ENCODE measurements at regions not wholly inside any gene's neighbourhood (a gene's known extent, or its start where the extent isn't known, plus 50 kb on each side); places are given as distances from the start of the nearest gene placed in this dataset.

DNA sequence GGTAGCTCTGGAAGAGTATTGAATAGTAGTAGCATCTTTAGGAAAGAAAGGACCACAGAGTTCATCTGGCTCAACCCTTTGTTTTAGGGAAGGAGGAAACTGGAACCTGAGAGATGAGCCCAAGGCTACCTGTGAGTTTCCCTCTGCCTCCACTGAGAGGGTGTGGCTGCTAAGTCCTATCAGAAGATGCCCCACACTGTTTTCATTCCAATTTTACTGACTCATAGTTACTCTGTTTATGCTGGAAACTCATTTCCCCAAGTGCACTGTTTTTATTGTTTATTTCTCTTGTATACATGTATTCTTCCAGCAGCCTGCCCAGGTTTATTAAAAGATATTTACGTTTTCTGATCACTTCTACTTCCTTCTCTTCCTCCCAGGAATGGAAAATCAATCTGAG lies 127.4 kb upstream of the ARHGAP5 start:
- H3K4me3 ChIP-seq (ENCODE audit: low read depth, low read length) = no peak overlapping the region
- H3K27me3 ChIP-seq (ENCODE audit: control insufficient read depth, insufficient read depth, low read length) = no peaks in the 10 kb centered on the region
- TF ChIP-seq, protein P1, sequence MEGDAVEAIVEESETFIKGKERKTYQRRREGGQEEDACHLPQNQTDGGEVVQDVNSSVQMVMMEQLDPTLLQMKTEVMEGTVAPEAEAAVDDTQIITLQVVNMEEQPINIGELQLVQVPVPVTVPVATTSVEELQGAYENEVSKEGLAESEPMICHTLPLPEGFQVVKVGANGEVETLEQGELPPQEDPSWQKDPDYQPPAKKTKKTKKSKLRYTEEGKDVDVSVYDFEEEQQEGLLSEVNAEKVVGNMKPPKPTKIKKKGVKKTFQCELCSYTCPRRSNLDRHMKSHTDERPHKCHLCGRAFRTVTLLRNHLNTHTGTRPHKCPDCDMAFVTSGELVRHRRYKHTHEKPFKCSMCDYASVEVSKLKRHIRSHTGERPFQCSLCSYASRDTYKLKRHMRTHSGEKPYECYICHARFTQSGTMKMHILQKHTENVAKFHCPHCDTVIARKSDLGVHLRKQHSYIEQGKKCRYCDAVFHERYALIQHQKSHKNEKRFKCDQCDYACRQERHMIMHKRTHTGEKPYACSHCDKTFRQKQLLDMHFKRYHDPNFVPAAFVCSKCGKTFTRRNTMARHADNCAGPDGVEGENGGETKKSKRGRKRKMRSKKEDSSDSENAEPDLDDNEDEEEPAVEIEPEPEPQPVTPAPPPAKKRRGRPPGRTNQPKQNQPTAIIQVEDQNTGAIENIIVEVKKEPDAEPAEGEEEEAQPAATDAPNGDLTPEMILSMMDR (IDR thresholded peaks at IDR 0.05; ENCODE audit: insufficient read depth, low read length, poor library complexity, severe bottlenecking) = no peak
- DNase-seq (ENCODE audit: low read depth) = no peak
- no peaks in the 10 kb centered on the region for H3K36me3 ChIP-seq (ENCODE audit: control insufficient read depth, insufficient read depth, low read length)

DNA sequence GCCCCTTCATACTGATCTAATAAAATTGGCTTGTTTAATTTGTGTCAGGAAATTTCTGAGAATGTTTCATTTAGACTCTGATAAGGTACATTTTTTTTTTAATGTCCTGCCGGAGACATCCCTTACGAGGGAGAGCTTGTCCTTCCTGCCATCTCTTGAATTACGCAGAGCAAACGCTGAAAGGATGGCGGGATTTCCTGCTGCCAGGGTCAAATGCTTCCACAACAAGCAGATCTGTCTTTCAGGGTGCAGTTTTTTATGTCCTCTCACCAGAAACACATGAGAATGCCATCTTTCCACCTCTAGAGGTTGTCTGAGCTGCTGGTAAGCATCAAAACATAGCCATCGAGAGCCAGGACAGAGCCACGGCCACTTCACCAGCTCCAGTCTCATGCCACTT lies 126.8 kb upstream of the ARHGAP5 start:
- Histone ChIP-seq H3K36me3 (ENCODE audit: control insufficient read depth, insufficient read depth, low read length) (no peaks in the 10 kb centered on the region), H3K27me3 (ENCODE audit: control insufficient read depth, insufficient read depth, low read length) (no peaks in the 10 kb centered on the region), H3K4me3 (ENCODE audit: low read depth, low read length) (no peak overlapping the region)
- no peak for DNase-seq (ENCODE audit: low read depth)
- TF ChIP-seq, protein P1 (IDR thresholded peaks at IDR 0.05; ENCODE audit: insufficient read depth, low read length, poor library complexity, severe bottlenecking) = no peak

DNA sequence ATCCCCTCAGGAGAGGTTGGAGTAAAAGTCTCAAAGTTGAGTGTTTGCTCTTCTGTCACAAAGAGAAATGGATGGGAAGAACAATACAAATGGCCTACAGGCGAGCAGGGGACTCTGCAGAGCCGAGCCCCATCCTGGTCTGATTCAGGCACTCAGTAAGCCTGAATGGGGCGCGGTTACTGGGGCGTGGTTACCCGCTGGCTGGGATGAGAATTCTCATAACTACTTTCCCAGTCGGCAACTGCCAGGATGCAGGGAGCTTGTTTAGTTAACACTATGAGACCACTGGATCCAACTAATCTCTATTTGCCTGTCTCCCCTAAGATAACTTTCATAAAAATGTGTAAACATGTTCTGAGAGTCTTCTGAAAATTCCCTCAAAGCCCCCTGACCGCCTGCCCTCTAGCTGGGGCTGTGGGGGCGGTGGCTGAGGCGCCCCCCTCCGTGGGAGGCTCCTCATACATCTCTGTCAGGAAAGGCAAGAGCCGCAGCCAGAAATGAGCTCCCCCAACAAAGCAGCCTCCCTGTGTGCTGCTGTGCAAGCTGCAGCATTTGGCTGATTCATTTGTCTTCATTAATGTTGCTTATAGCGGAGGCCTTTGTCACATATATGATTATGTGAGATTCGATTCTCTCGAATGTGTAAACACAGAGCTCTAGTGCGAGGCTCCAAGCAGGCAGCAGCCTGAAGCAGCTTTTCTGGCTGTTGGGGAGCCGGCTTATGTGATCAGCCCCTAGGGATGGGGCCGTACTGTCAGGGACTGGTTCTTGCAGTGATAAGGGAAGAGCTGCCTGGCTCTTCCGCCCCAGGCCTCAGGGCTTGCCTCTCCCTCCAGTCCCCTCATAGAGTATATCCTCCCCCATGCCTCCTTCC lies 126.1 kb upstream of the ARHGAP5 start:
- Histone ChIP-seq H3K4me3 (ENCODE audit: low read depth, low read length) (no peak overlapping the region), H3K27me3 (ENCODE audit: control insufficient read depth, insufficient read depth, low read length) (no peaks in the 10 kb centered on the region), H3K36me3 (ENCODE audit: control insufficient read depth, insufficient read depth, low read length) (no peaks in the 10 kb centered on the region)
- TF ChIP-seq, protein P1 (IDR thresholded peaks at IDR 0.05; ENCODE audit: insufficient read depth, low read length, poor library complexity, severe bottlenecking) = no peak
- DNase-seq (ENCODE audit: low read depth) = no peak

DNA sequence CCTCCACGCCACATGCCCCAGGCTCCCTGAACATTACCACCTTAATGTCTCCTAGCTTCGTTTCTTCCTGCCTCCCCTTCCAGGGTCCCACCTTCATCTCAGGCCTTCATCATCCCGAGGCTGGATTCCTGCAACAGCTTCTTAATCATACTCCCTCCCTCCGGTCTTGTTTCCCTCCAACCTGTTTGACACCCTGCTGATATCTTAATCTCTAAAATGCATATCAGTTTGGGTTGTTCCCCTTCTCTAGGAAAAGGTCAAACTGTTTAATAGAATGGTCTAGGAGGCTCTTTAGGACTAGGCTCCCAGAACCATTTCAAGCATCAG lies 125.5 kb upstream of the ARHGAP5 start:
- Histone ChIP-seq H3K27me3 (ENCODE audit: control insufficient read depth, insufficient read depth, low read length) (no peaks in the 10 kb centered on the region), H3K4me3 (ENCODE audit: low read depth, low read length) (no peak overlapping the region), H3K36me3 (ENCODE audit: control insufficient read depth, insufficient read depth, low read length) (no peaks in the 10 kb centered on the region)
- TF ChIP-seq, protein P1 (IDR thresholded peaks at IDR 0.05; ENCODE audit: insufficient read depth, low read length, poor library complexity, severe bottlenecking) = no peak
- DNase-seq (ENCODE audit: low read depth) = no peak

DNA sequence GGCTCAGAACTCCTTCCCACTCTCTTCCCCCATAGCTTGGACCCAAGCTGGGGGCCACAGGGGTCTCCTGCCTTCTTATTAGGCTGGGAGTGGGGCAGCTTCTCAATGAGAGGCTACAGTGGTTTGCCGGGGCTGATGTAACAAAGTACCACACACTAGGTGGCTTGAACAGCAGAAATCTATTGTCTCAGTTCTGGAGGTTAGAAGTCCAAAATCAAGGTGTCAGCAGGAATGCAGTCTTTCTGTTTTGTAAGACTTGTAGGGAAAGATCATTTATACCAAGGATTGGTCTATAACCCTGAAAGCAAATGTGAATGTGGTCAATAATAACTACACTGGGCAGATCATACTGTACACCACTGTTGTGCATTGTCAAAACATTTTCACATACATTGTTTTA lies 124.5 kb upstream of the ARHGAP5 start:
- no peak overlapping the region for H3K4me3 ChIP-seq (ENCODE audit: low read depth, low read length)
- H3K36me3 ChIP-seq (ENCODE audit: control insufficient read depth, insufficient read depth, low read length) = no peaks in the 10 kb centered on the region
- TF ChIP-seq, protein P1 (IDR thresholded peaks at IDR 0.05; ENCODE audit: insufficient read depth, low read length, poor library complexity, severe bottlenecking) = no peak
- DNase-seq (ENCODE audit: low read depth) = no peak
- no peaks in the 10 kb centered on the region for H3K27me3 ChIP-seq (ENCODE audit: control insufficient read depth, insufficient read depth, low read length)

DNA sequence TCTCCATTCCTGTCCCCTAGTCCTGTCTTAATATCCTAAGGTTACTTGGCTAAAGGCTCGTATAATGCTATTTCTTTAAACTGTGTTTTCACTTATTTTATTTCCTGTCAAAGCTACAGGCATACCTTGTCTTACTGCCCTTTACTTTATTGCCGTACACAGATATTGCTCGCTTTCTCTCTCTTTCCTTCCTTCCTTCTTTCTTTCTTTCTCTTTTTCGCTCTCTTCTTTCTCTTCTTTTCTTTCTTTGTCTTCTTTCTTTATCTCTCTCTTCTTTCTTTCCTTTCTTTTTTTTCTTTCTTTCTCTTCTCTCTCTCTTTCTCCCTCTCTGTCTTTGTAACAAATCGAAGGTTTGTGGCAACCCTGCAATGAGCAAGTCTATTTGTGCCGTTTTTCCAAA lies 123.9 kb upstream of the ARHGAP5 start:
- H3K36me3 ChIP-seq (ENCODE audit: control insufficient read depth, insufficient read depth, low read length) = no peaks in the 10 kb centered on the region

More for the DNA sequence above, 123.9 kb upstream of the ARHGAP5 start:
- TF ChIP-seq, protein P1 (IDR thresholded peaks at IDR 0.05; ENCODE audit: insufficient read depth, low read length, poor library complexity, severe bottlenecking) = no peak
- Histone ChIP-seq H3K4me3 (ENCODE audit: low read depth, low read length) (no peak overlapping the region), H3K27me3 (ENCODE audit: control insufficient read depth, insufficient read depth, low read length) (no peaks in the 10 kb centered on the region)
- no peak for DNase-seq (ENCODE audit: low read depth)

All from kidney epithelial cell (primary cell).